HCT116 (cell line): ENCODE measurements at regions not wholly inside any gene's neighbourhood (a gene's known extent, or its start where the extent isn't known, plus 50 kb on each side); places are given as distances from the start of the nearest gene placed in this dataset.

Experiments
- ATAC-seq: fragments of 200-7000 bp; cut with Tn5 transposase; 2 replicates; pipeline ENCODE4 v1.9.1; 2020; ENCODE audit warnings: mild to moderate bottlenecking, moderate library complexity
- BruUV-seq: library from RNA; stranded (reverse); fragments of 400-500 nt; replicated peaks from 2 replicates; lab custom pipeline; 2021; lab: Mats Ljungman, UMichigan
- CTCF ChIA-PET: fragments of 300-600 bp; sonication (Branson Sonifier 250); formaldehyde crosslinking; loops from one replicate; lab custom pipeline; 2021; ENCODE audit warnings: antibody characterized with exemption; lab: Charles Lee
- POLR2A ChIA-PET: fragments of 300-600, 350-600 bp; sonication (Branson Sonifier 250); formaldehyde crosslinking; loops from one replicate; lab custom pipeline; 2021; ENCODE audit warnings: antibody characterized with exemption; lab: Charles Lee
- RAD21 ChIA-PET, 2 experiments: fragments of 300-600 bp; sonication (Branson Sonifier 250); formaldehyde crosslinking; loops; one replicate each; lab custom pipeline; 2023; ENCODE audit warnings: low total read pairs in 2 of 2; ENCODE audit not compliant: uncharacterized antibody in 2 of 2, unreplicated experiment in 2 of 2, low non-redundant PET in 1 of 2; lab: Charles Lee
- DNase-seq: peaks from one replicate; pipeline ENCODE4 v3.0.0-alpha.2; 2010; ENCODE audit warnings: low read depth, low spot score
- H2AFZ ChIP-seq: fragments of 200-600 bp; shearing (Covaris generic), sonication (generic); 2 replicates; pipeline ENCODE4 v1.6.1; 2017; ENCODE audit warnings: low read depth, mixed run types, mixed read lengths, antibody characterized with exemption, low read length; ENCODE audit not compliant: poor library complexity, severe bottlenecking
- H3K27ac ChIP-seq: 2 replicates; pipeline ENCODE4 v1.5.1; 2012; ENCODE audit warnings: low read depth, low read length
- H3K27me3 ChIP-seq: fragments of 200-600 bp; sonication (generic); 2 replicates; pipeline ENCODE4 v1.6.1; 2016; ENCODE audit warnings: mixed run types, low read length, mixed read lengths; ENCODE audit not compliant: insufficient read depth
- H3K36me3 ChIP-seq, 2 experiments: fragments of 200-500 bp in 1 of 2; fragments of 200-600 bp in 1 of 2; sonication (Bioruptor generic) in 1 of 2; sonication (generic) in 1 of 2; 2 replicates each; pipeline versions ENCODE4 v1.5.1 to v1.6.1; 2014 to 2016; ENCODE audit warnings: low read length in 2 of 2, inconsistent platforms in 1 of 2, mixed read lengths in 1 of 2, mixed run types in 1 of 2; ENCODE audit not compliant: insufficient read depth in 2 of 2, control insufficient read depth in 1 of 2
- H3K4me1 ChIP-seq, 2 experiments: fragments of 200-600 bp in 1 of 2; sonication (generic) in 1 of 2; 2 replicates each; pipeline versions ENCODE4 v1.5.1 to v1.6.1; 2012 to 2017; ENCODE audit warnings: low read length in 2 of 2, inconsistent platforms in 1 of 2, mild to moderate bottlenecking in 1 of 2, mixed read lengths in 1 of 2, mixed run types in 1 of 2, moderate library complexity in 1 of 2; ENCODE audit not compliant: insufficient read depth in 2 of 2, control insufficient read depth in 1 of 2
- H3K4me2 ChIP-seq: fragments of 200-600 bp; sonication (generic); 2 replicates; pipeline ENCODE4 v1.6.1; 2017; ENCODE audit warnings: mixed run types, low read length, mixed read lengths
- H3K4me3 ChIP-seq, 2 experiments: fragments of 200-600 bp in 1 of 2; sonication (generic) in 1 of 2; replicated peaks in 1 of 2; 2 replicates each; pipeline ENCODE4 v1.5.1; 2011 to 2016; ENCODE audit warnings: low read length in 2 of 2, control low read depth in 1 of 2, low read depth in 1 of 2, mild to moderate bottlenecking in 1 of 2, mixed read lengths in 1 of 2, mixed run types in 1 of 2
- H3K79me2 ChIP-seq: fragments of 200-600 bp; sonication (generic); 2 replicates; pipeline ENCODE4 v1.6.1; 2017; ENCODE audit warnings: mild to moderate bottlenecking, mixed run types, low read length, moderate library complexity, mixed read lengths; ENCODE audit not compliant: insufficient read depth
- H3K9ac ChIP-seq: fragments of 200-600 bp; sonication (generic); 2 replicates; pipeline ENCODE4 v1.6.1; 2016; ENCODE audit warnings: low read length, mixed read lengths
- H3K9me2 ChIP-seq: fragments of 200-600 bp; sonication (generic), shearing (Covaris generic); 2 replicates; pipeline ENCODE4 v1.6.1; 2017; ENCODE audit warnings: mixed run types, mild to moderate bottlenecking, moderate library complexity; ENCODE audit not compliant: insufficient read depth
- H3K9me3 ChIP-seq, 2 experiments: fragments of 200-500 bp in 1 of 2; fragments of 200-600 bp in 1 of 2; sonication (Bioruptor generic) in 1 of 2; sonication (generic) in 1 of 2; 2 replicates each; pipeline ENCODE4 v1.6.1; 2014 to 2017; ENCODE audit warnings: low read length in 2 of 2, mixed read lengths in 2 of 2, inconsistent platforms in 1 of 2, low read depth in 1 of 2, mild to moderate bottlenecking in 1 of 2, mixed run types in 1 of 2, moderate library complexity in 1 of 2; ENCODE audit not compliant: control insufficient read depth in 1 of 2, insufficient read depth in 1 of 2
- H4K20me1 ChIP-seq: fragments of 200-600 bp; sonication (generic), shearing (Covaris generic); 2 replicates; pipeline ENCODE4 v1.6.1; 2017; ENCODE audit warnings: mixed run types, mild to moderate bottlenecking, moderate library complexity; ENCODE audit not compliant: insufficient read depth
- CBX3 ChIP-seq: IDR thresholded peaks from 2 replicates; pipeline ENCODE4 v1.6.1; 2012; ENCODE audit warnings: low read depth
- CEBPB ChIP-seq: IDR thresholded peaks from 2 replicates; pipeline ENCODE4 v1.6.1; 2012; ENCODE audit warnings: low read depth
- CTCF ChIP-seq, 3 experiments: fragments of 200-600 bp in 1 of 3; sonication (generic) in 1 of 3; IDR thresholded peaks in 2 of 3; conservative IDR thresholded peaks in 1 of 3; 2 replicates each; pipeline ENCODE4 v1.5.1; 2012 to 2017; ENCODE audit warnings: low read depth in 2 of 3, low read length in 2 of 3, antibody characterized with exemption in 1 of 3, borderline replicate concordance in 1 of 3, control low read depth in 1 of 3, mild to moderate bottlenecking in 1 of 3, mixed read lengths in 1 of 3, mixed run types in 1 of 3, moderate library complexity in 1 of 3; ENCODE audit not compliant: insufficient read depth in 1 of 3
- ELF1 ChIP-seq: IDR thresholded peaks from 2 replicates; pipeline ENCODE4 v1.6.1; 2012; ENCODE audit warnings: low read depth, borderline replicate concordance
- EZH2 ChIP-seq: fragments of 200-600 bp; sonication (generic); IDR thresholded peaks from 2 replicates; pipeline ENCODE4 v1.6.1; 2017; ENCODE audit warnings: antibody characterized with exemption, mixed run types
- FOSL1 ChIP-seq: IDR thresholded peaks from 2 replicates; pipeline ENCODE4 v1.6.1; 2012; ENCODE audit warnings: low read depth
- JUND ChIP-seq: IDR thresholded peaks from 2 replicates; pipeline ENCODE4 v1.6.1; 2012
- POLR2AphosphoS5 ChIP-seq: IDR thresholded peaks from 2 replicates; pipeline ENCODE4 v1.6.1; 2011; ENCODE audit warnings: mild to moderate bottlenecking, low read depth, low read length, moderate library complexity
- RAD21 ChIP-seq: IDR thresholded peaks from 2 replicates; pipeline ENCODE4 v1.6.1; 2012; ENCODE audit warnings: low read depth, mild to moderate bottlenecking
- REST ChIP-seq: IDR thresholded peaks from 2 replicates; pipeline ENCODE4 v1.6.1; 2012; ENCODE audit warnings: low read depth
- SP1 ChIP-seq: IDR thresholded peaks from 2 replicates; pipeline ENCODE4 v1.6.1; 2012; ENCODE audit warnings: low read depth
- TCF7L2 ChIP-seq: IDR thresholded peaks from 2 replicates; pipeline ENCODE4 v1.7.0; 2011; ENCODE audit warnings: borderline replicate concordance, inconsistent platforms; ENCODE audit not compliant: insufficient read depth, insufficient read length; ENCODE audit errors: extremely low read depth
- YY1 ChIP-seq: IDR thresholded peaks from 2 replicates; pipeline ENCODE4 v1.6.1; 2011; ENCODE audit warnings: low read length, low read depth, moderate library complexity, mild to moderate bottlenecking; ENCODE audit not compliant: insufficient replicate concordance; ENCODE audit errors: extremely low read depth
- ZFX ChIP-seq: fragments of 450-650 bp; IDR thresholded peaks from 2 replicates; pipeline ENCODE4 v1.6.1; 2017
- ZNF274 ChIP-seq: fragments of 200-500 bp; sonication (Bioruptor generic); IDR thresholded peaks from 2 replicates; pipeline ENCODE4 v1.6.1; 2014; ENCODE audit warnings: mild to moderate bottlenecking, low read depth, low read length, inconsistent platforms
- intact Hi-C: fragments of 100-400 bp; cut with micrococcal nuclease; formaldehyde crosslinking; loops from 2 replicates; pipeline ENCODE4 v1.10.0; 2022

- TF ChIP-seq YY1 (peak; percentile 20), SP1 (no peak)
Measured at GRCh38 chr4:138555584-138555983, 313.4 kb upstream of the SLC7A11 start (continued).

DNA sequence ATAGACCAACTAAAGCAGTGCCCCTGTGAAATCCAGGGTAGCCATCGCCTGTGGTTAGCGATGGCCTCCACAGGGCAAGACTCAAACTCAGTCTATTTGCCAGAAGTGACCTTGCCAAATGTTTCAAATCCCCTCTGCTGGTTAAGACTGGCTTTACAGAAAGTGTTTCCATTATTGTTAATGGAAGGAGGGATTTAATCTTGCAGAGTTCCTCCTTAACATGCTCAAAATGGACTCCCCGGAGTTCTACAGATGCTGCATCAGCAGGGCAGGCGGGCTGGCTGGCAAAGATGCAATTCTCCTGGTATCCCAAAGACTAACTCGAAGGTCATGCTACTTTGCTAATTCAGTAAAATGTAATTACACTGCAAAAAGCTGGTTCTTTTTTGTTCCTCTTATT lies 313.0 kb upstream of the SLC7A11 start:
- Histone ChIP-seq H3K27ac (no peak overlapping the region), H3K4me3 (no peak overlapping the region), H3K79me2 (no peaks in the 10 kb centered on the region), H3K4me1 (0 out of 4 replicates have a peak, but pooled peaks cover 0 to 4% of the 10 kb centered on the region in 2 experiments), H3K9ac (no peak overlapping the region), H3K27me3 (no peaks in the 10 kb centered on the region), H3K9me3 (no peaks in the 10 kb centered on the region), H4K20me1 (no peaks in the 10 kb centered on the region), H3K36me3 (no peaks in the 10 kb centered on the region), H2AFZ (peak overlapping the region; percentile 77), H3K9me2 (no peaks in the 10 kb centered on the region), H3K4me2 (no peak overlapping the region)
- intact Hi-C loops: no loop called here
- no TSS peak for BruUV-seq
- no peak for DNase-seq
- CTCF ChIA-PET: interaction anchor here (0.7 to 2.0 kb wide), 13 partner anchors 11 to 735 kb away, joined by 3 to 16 read pairs (median 6); partner anchors contain the start of gene SLC7A11
- RAD21 ChIA-PET: no interaction called here
- peak; percentile 16; the same call in 1 of the 2 replicates for ATAC-seq
- no peak for TF ChIP-seq ZNF274
- TF ChIP-seq EZH2: no peak
- TF ChIP-seq RAD21: 0 out of 2 replicates have a peak, but pooled peaks have one; percentile 11
- TF ChIP-seq CEBPB: no peak
- no peak for TF ChIP-seq JUND
- TF ChIP-seq ELF1: no peak
- TF ChIP-seq FOSL1: no peak
- TF ChIP-seq YY1: peak; percentile 24
- TF ChIP-seq ZFX: no peak
- TF ChIP-seq CBX3: no peak
- TF ChIP-seq REST: no peak
- no peak for TF ChIP-seq SP1
- TF ChIP-seq CTCF (IDR thresholded peaks at IDR 0.05 in 2 of 3, conservative IDR thresholded peaks at IDR 0.05 in 1 of 3; ENCODE audit: borderline replicate concordance in 1 of 3, insufficient read depth in 1 of 3, low read depth in 2 of 3, low read length in 2 of 3): 0 out of 6 replicates have a peak, but pooled peaks of 1 of the 3 experiments have one; percentile 7
- no peak for TF ChIP-seq TCF7L2
- TF ChIP-seq POLR2AphosphoS5: no peak
- POLR2A ChIA-PET: interaction anchor here (1.1 to 1.4 kb wide), 2 partner anchors 11 to 313 kb away, joined by 3 read pairs; partner anchors contain the start of gene SLC7A11
